ENCODE measurements at regions not wholly inside any gene's neighbourhood (a gene's known extent, or its start where the extent isn't known, plus 50 kb on each side); places are given as distances from the start of the nearest gene placed in this dataset.

GRCh38 chr9:81849631-81850259 lies 78.5 kb upstream of the SPATA31D4 start:
- no peaks in the 10 kb centered on the region for H3K79me2 ChIP-seq (ENCODE audit: control insufficient read depth, insufficient read depth, low read length)
- no peak overlapping the region for H3K9ac ChIP-seq (ENCODE audit: control insufficient read depth, extremely low read depth, insufficient read depth, low read length)
- H3K4me1 ChIP-seq (ENCODE audit: control insufficient read depth, extremely low read depth, insufficient read depth, low read length), result no peaks in the 10 kb centered on the region
- FAIRE-seq (peak; percentile 23), DNase-seq (ENCODE audit: low read depth, low spot score) (no peak)
- H3K4me2 ChIP-seq (ENCODE audit: control insufficient read depth, extremely low read depth, insufficient read depth, low read depth, low read length), result no peak overlapping the region
- H3K27me3 ChIP-seq (ENCODE audit: control insufficient read depth, extremely low read depth, insufficient read depth, low read length), result no peaks in the 10 kb centered on the region
- no peak overlapping the region for H3K4me3 ChIP-seq (ENCODE audit: control insufficient read depth in 2 of 3, extremely low read depth in 1 of 3, insufficient read depth in 2 of 3, low read depth in 1 of 3, low read length in 3 of 3)
- no peaks in the 10 kb centered on the region for H3K36me3 ChIP-seq (ENCODE audit: control insufficient read depth in 2 of 2, extremely low read depth in 1 of 2, insufficient read depth in 2 of 2, low read length in 2 of 2)
- no peak overlapping the region for H2AFZ ChIP-seq (ENCODE audit: control insufficient read depth, low read length)
- no peaks in the 10 kb centered on the region for H4K20me1 ChIP-seq (ENCODE audit: control insufficient read depth, extremely low read depth, insufficient read depth, low read length)
- dilution Hi-C loops (cut with MboI; ENCODE audit: extremely low pct_ligation_motif_present, low sequenced_read_pairs), result no loop called here
- no peaks in the 10 kb centered on the region for H3K9me3 ChIP-seq (ENCODE audit: control insufficient read depth, low read depth, low read length)
- H3K27ac ChIP-seq (ENCODE audit: control insufficient read depth, insufficient read depth, low read length), result no peak overlapping the region
- TF ChIP-seq CTCF (optimal IDR thresholded peaks at IDR 0.05 in 1 of 3, IDR thresholded peaks at IDR 0.05 in 1 of 3, conservative IDR thresholded peaks at IDR 0.05 in 1 of 3; ENCODE audit: extremely low read depth in 1 of 3, insufficient read depth in 2 of 3, low read length in 3 of 3) (no peak), EZH2 (IDR thresholded peaks at IDR 0.05; ENCODE audit: low read length) (no peak)
- no peaks in the 10 kb centered on the region for H3K9me1 ChIP-seq (ENCODE audit: control insufficient read depth, extremely low read depth, insufficient read depth, low read length)

GRCh38 chr9:81850724-81851123 lies 77.5 kb upstream of the SPATA31D4 start:
- H3K4me2 ChIP-seq (ENCODE audit: control insufficient read depth, extremely low read depth, insufficient read depth, low read depth, low read length), result no peak overlapping the region
- FAIRE-seq (no peak), DNase-seq (ENCODE audit: low read depth, low spot score) (no peak)
- no peak overlapping the region for H2AFZ ChIP-seq (ENCODE audit: control insufficient read depth, low read length)
- no peaks in the 10 kb centered on the region for H3K36me3 ChIP-seq (ENCODE audit: control insufficient read depth in 2 of 2, extremely low read depth in 1 of 2, insufficient read depth in 2 of 2, low read length in 2 of 2)
- no peaks in the 10 kb centered on the region for H4K20me1 ChIP-seq (ENCODE audit: control insufficient read depth, extremely low read depth, insufficient read depth, low read length)
- H3K27me3 ChIP-seq (ENCODE audit: control insufficient read depth, extremely low read depth, insufficient read depth, low read length), result no peaks in the 10 kb centered on the region
- H3K9me1 ChIP-seq (ENCODE audit: control insufficient read depth, extremely low read depth, insufficient read depth, low read length), result no peaks in the 10 kb centered on the region
- no peak overlapping the region for H3K27ac ChIP-seq (ENCODE audit: control insufficient read depth, insufficient read depth, low read length)
- no peak overlapping the region for H3K4me3 ChIP-seq (ENCODE audit: control insufficient read depth in 2 of 3, extremely low read depth in 1 of 3, insufficient read depth in 2 of 3, low read depth in 1 of 3, low read length in 3 of 3)
- TF ChIP-seq EZH2 (IDR thresholded peaks at IDR 0.05; ENCODE audit: low read length) (no peak), CTCF (optimal IDR thresholded peaks at IDR 0.05 in 1 of 3, IDR thresholded peaks at IDR 0.05 in 1 of 3, conservative IDR thresholded peaks at IDR 0.05 in 1 of 3; ENCODE audit: extremely low read depth in 1 of 3, insufficient read depth in 2 of 3, low read length in 3 of 3) (no peak)
- dilution Hi-C loops (cut with MboI; ENCODE audit: extremely low pct_ligation_motif_present, low sequenced_read_pairs), result no loop called here
- H3K9me3 ChIP-seq (ENCODE audit: control insufficient read depth, low read depth, low read length), result no peaks in the 10 kb centered on the region
- no peaks in the 10 kb centered on the region for H3K79me2 ChIP-seq (ENCODE audit: control insufficient read depth, insufficient read depth, low read length)
- no peak overlapping the region for H3K9ac ChIP-seq (ENCODE audit: control insufficient read depth, extremely low read depth, insufficient read depth, low read length)
- no peaks in the 10 kb centered on the region for H3K4me1 ChIP-seq (ENCODE audit: control insufficient read depth, extremely low read depth, insufficient read depth, low read length)
